ENCODE measurements at regions not wholly inside any gene's neighbourhood (a gene's known extent, or its start where the extent isn't known, plus 50 kb on each side); places are given as distances from the start of the nearest gene placed in this dataset.
A peak's percentile ranks its signal among the peaks of the same experiment; 100 is the strongest.

DNA sequence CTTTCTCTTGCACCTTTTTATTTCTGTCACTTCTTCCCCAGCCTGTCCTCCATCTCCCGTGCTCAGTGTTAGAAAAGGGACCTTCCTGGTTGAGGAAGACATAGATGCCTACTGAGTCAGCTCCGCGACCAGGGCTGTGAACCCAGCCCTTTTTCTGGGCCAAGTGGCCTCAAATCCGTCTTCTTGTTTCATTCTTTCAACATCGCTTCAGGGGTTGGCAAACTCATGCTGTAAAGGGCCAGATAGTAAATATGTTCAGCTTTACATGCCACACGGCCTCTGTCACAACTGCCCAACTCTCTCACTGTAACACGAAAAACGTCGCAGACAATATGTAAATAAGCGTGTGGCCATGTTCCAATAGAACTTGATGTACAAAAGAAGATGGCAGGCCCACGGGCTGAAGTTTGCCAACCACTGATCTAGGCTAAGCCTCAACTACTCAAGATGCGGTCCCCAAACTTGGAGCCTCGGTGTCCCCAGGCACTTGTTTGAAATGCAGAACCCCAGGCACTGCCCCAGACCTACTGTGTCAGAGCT, 338.4 kb downstream of the MN1 start:
- no peak for DNase-seq

DNA sequence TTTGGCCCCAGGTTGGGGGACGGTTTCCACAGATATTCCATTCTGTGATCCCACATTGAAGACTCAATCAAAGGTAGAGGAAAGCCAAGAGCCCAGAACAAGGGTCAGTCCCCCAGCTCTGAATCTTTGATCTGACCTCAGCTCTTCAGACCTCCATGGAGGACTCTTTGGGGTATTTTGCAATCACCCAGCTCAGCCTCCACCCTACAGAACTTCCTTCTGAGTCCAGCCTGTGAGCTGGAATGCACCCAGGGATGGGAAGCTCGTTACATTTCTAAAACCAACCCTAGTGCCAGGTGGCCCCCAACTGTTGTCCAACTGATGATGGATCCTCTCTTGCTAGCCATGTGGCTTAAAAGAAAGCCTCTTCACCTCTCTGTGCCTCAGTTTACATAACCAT, 335.3 kb downstream of the MN1 start:
- DNase-seq, result no peak

DNA sequence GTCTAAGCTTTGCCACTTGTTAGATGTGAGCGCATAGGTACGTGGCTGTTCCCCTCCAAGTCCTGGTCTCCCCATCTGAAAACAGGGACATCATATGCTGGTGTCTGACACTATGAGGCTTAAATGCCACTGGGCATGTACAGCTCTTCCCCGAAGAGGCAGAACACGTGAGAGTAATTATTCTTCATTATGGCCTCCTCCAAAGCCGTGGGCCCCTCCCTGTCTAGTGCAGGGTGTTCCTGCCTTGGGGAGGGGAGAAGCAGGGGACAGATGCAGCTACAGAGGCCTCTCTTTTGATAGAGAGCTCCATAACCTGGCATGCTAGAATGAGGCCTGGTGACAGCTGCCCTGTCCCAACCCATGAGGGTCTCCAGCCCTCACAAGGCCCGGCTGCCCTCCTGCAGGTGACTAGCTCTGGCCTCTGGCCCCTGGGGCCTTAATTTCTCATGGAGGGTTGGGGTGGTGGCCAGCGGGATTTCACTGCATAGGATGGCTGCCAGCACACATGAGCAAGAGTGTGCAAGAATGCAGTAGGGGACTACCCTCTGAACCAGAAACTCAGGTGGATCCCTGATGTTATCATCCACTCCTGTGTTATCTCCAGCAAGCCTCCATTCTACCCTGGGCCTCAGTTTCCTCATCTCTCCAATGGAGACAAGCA, 334.6 kb downstream of the MN1 start:
- DNase-seq, result no peak

- DNase-seq, result no peak
These were observed 333.8 kb downstream of the MN1 start for GRCh38 chr22:27467711-27468110.

DNA sequence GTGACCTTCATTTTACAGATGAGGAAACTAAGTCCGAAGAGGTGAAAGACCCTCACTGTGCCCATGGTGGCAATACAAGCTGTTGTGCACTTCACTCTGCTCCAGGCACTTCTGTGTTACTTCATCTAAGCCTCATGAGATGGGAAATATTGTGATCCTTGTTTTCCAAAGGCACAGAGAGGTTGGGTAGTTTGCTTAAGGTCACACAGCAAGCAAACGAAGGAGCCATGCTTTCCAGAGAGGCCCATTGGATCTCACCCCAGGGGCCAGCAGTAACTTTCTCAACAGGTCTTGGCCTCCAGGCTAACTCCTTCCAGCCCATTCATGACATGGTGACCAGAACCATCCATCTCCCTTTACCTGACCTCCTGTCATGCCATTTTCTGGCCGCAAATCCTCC, 332.8 kb downstream of the MN1 start:
- DNase-seq, result no peak

DNA sequence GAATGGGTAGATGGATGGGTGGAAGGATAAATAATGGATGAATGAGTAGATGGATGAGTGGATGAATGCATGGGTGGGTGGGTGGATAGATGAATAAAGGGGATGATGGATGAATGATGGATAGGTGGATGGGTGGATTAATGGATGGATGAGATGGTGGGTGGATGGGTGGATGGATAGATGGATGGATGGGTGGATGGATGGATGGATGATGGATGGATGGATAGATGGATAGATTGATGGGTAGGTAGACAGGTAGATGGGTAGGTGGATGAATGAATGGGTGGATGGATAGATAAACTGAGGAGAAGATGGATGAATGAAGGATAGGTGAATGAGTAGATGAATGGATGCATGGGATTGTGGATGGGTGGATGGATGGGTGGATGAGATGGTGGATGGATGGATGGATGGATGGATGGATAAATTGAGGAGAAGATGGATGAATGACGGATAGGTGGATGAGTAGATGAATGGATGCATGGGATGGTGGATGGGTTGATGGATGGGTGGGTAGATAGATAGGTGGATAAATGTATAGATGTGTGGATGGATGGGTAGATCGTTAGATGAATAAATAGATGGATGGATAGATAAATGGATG, 331.3 kb downstream of the MN1 start:
- DNase-seq, result no peak

- DNase-seq, result no peak
These were observed 328.6 kb downstream of the MN1 start for GRCh38 chr22:27472975-27473374.

GRCh38 chr22:27473533-27473932, 328.0 kb downstream of the MN1 start:
- no peak for DNase-seq

- DNase-seq, result no peak
These were observed 327.4 kb downstream of the MN1 start for GRCh38 chr22:27474112-27474571.

- no peak for DNase-seq
These were observed 326.6 kb downstream of the MN1 start for GRCh38 chr22:27474711-27475547.

GRCh38 chr22:27475548-27475897, 326.0 kb downstream of the MN1 start:
- no peak for DNase-seq

- DNase-seq, result no peak
These were observed 325.2 kb downstream of the MN1 start for GRCh38 chr22:27476318-27476717.

GRCh38 chr22:27476729-27477128, 324.8 kb downstream of the MN1 start:
- no peak for DNase-seq

DNA sequence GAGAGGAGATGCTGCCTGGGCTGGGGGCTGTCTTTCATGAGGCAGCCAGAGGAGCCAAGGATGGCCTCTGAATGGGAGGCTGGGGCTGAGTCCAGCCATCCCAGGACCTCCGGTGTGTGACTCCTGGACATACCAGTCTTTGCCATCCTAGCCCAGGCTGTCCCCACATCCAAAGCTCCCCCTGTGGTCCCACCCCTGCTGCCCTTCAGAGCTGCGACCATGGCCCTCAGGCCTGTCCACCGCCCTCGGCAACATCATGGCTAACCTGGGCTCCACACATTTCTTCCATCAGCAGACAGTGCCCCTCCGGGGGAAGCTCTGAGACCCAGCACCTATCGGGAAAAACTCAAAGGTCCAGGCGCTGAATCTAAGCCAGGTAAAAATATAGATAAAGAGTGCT, 324.4 kb downstream of the MN1 start:
- no peak for DNase-seq

DNA sequence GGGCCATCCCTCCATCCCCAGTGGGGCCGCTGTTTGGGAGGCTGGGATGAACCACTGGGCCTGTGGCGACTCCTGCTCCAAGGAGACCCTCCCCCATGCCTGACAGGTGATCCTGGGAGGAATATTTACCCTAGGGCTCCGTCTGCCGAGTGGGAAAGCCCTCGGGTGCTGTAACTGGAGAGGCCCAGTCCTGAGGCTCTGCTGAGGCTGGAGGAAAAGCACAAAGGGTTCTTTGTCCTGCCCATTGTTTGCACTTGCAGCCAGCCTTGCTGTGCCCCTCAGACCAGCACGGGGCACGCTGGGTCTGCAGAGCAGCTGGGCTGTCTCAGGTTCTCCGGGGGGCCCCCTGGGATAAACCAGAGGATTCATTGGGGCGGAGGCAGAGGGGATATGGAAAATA, 321.1 kb downstream of the MN1 start:
- no peak for DNase-seq

DNA sequence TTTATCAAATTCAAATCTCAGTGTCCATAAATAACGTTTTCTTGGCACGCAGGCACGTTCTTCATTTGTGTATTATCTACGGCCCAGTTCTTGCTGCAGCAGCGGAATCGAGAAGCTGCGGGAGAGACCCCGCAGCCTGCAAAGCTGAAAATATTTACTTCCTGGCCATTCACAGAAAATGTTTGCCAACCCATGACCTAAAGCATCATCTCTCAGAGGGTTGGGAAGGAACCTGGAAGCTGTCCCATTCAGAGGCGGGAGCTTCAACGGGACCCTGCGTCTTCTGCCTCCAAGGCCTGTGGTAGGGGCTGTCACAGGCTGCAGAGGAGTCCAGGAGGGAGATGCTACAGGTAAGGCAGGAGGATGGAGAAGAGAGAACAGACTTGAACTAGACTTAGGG, 319.2 kb downstream of the MN1 start:
- no peak for DNase-seq

DNA sequence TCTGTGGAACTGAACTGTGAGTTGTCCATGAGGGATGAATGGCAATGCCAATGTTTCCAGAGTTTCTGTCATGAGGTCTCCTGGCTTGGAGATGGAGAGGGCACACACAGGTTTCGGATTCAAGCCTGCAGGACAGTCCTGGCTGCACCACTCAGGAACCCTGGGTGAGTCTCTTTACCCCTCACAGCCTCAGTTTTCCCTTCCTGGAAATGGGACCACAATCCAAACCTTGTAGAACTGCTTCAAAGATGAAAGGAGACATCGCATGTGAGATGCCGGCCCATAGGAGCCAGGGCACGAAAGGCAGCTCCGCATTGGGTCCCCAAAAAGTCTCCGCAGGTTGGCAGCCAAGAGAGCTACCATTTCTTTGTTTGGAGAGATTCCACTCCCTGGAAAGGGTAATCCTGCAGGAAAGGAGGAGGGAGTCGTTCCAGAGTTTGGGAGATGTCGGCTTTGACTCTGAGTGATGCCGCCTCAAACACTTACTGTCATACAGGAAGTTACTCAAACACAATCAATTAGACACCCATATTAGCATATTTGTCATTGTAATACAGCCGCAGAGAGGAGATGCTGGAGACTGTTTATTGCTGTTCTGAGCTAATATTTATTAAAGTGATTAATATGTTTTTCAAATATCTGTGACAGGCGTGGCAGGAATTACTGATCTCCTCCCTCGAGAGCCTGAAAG, 318.3 kb downstream of the MN1 start:
- no peak for DNase-seq

GRCh38 chr22:27485842-27486241, 315.7 kb downstream of the MN1 start:
- no peak for DNase-seq

GRCh38 chr22:27487600-27488452, 313.7 kb downstream of the MN1 start:
- DNase-seq, result no peak

DNA sequence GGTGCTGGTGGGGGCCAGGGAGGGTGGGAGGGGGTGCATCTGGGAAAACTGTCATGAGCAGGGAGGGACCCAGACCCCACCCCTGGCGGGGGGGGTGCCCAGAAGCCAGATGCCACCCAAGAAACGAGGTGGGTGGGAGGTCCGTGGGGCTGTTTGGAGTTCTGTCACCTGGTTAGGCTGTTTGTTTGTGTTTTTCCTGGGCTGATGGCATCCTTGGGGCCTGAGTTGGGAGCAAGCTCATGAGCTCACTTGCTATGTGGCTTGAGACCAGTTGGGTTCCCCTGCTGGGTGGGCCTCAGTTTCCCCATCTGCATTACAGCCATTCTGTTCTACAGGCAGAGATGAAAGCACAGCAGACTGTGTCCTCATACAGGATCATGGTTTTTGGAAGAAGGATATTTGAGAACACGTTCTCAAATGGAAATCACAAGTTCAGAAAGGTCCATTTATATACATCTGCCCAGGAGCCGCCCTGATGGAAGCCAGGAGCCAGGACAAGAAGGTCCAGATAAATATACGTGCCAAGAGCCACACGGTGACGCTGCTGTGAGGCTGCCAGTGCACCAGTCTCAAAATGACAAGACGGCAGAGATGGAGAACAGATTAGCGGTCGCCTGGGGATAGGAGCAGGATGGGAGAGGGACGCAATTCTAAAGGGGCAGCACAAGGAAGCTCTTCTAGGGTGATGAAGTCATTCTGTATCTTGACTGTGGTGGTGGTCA, 312.9 kb downstream of the MN1 start:
- DNase-seq, result no peak

DNA sequence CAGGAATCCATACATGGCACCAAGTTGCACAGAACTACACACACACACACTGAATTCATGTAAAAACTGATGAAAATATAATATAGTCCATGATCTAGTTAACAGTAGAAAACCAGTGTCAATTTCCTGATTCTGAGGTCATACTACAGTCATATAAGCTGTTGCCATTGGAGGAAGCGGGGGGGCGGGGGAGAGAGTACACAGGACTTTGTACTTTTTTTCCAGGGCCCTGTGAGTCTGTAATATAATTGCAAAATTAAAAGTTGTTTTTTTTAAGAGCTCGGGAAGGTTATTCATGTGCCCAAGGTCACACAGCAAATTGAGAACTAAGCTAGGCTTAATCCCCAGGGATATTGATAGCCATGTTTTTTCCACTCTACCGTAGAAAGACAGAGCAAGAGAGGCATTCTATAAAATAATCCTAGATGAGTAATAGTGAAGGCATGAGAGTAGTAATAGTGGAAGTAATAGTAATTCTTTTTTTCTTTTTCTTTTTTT, 312.3 kb downstream of the MN1 start:
- peak in 1 of 3 donors; percentile 6 for DNase-seq

Data from suppressor macrophage treated with lipopolysaccharide for 1 hour (primary cell).